Immature natural killer cell (primary cell): ENCODE measurements at regions not wholly inside any gene's neighbourhood (a gene's known extent, or its start where the extent isn't known, plus 50 kb on each side); places are given as distances from the start of the nearest gene placed in this dataset.

Experiments
- DNase-seq, 3 donors: peaks; one replicate each; pipeline ENCODE4 v3.0.0; 2022; ENCODE audit warnings: mixed read lengths in 1 of 3
- H3K27ac Mint-ChIP-seq, 6 donors: one replicate each; pipeline ENCODE4 v1.8.0; 2020; ENCODE audit warnings: mixed read lengths in 6 of 6, mild to moderate bottlenecking in 5 of 6, inconsistent platforms in 4 of 6, moderate library complexity in 3 of 6
- H3K27me3 Mint-ChIP-seq, 3 donors: one replicate each; pipeline ENCODE4 v1.8.0; 2020 to 2021; ENCODE audit warnings: low read depth in 3 of 3, mild to moderate bottlenecking in 3 of 3, mixed read lengths in 3 of 3, moderate library complexity in 3 of 3, inconsistent platforms in 1 of 3
- H3K36me3 Mint-ChIP-seq, 3 donors: one replicate each; pipeline ENCODE4 v1.8.0; 2020; ENCODE audit warnings: mixed read lengths in 3 of 3, inconsistent platforms in 2 of 3, mild to moderate bottlenecking in 2 of 3
- H3K4me1 Mint-ChIP-seq, 2 donors: one replicate each; pipeline ENCODE4 v1.8.0; 2020; ENCODE audit warnings: inconsistent platforms in 2 of 2, mild to moderate bottlenecking in 2 of 2, mixed read lengths in 2 of 2, moderate library complexity in 1 of 2
- H3K4me3 Mint-ChIP-seq, 5 donors: one replicate each; pipeline ENCODE4 v1.8.0; 2020; ENCODE audit warnings: mild to moderate bottlenecking in 5 of 5, mixed read lengths in 5 of 5, inconsistent platforms in 3 of 5, moderate library complexity in 3 of 5
- H3K9me3 Mint-ChIP-seq, 6 donors: one replicate each; pipeline ENCODE4 v1.8.0; 2020; ENCODE audit warnings: mild to moderate bottlenecking in 6 of 6, mixed read lengths in 6 of 6, inconsistent platforms in 4 of 6, moderate library complexity in 3 of 6

DNA sequence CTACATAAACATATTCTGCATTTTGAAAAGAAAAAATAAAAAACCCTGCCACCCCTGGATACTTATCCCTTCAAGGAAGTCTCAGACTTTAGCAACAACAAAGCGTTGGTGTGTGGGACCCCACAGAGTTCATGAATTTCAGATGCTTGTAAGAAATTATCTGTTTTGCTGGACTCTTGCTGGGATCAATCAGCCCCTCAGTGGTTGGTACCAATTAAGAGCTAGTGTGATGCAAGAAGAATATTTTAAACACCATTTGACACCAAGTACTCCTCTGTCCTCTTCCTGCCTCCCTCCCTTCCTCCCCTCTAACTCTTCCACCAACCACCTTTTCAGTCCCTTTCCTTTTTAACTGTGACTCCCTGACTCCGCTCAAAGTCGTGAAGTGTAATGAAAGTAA, 51.5 kb downstream of the SST start:
- H3K4me1 Mint-ChIP-seq, result peaks cover 12 to 16% of the 10 kb centered on the region in 2 donors
- no peak overlapping the region for H3K27ac Mint-ChIP-seq
- H3K36me3 Mint-ChIP-seq, result no peaks in the 10 kb centered on the region
- no peak for DNase-seq
- no peaks in the 10 kb centered on the region for H3K9me3 Mint-ChIP-seq
- H3K27me3 Mint-ChIP-seq, result peaks cover 0 to 1% (median 1%) of the 10 kb centered on the region in 3 donors
- no peak overlapping the region for H3K4me3 Mint-ChIP-seq

DNA sequence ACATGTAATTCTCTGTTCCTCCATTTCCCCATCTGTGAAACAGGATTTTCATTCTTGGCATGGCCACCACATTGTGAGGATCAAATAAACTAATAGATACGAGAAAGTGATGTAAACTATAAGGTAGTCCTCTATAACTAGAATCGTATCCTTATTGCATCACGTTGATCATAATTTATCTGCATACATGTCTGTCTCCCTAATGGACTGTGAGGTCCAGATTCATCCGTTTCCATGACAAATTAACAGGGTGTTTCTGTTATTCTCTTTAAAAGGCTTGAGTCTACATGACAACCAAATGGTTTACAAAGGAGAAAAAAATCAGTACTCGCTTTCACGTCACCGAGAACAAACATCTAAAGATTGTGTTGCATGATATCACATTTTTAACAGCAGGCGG, 53.0 kb downstream of the SST start:
- Mint-ChIP-seq H3K9me3 (no peaks in the 10 kb centered on the region), H3K27ac (no peak overlapping the region), H3K27me3 (peaks cover 0 to 1% (median 1%) of the 10 kb centered on the region in 3 donors), H3K36me3 (no peaks in the 10 kb centered on the region), H3K4me1 (peaks cover 12 to 16% of the 10 kb centered on the region in 2 donors), H3K4me3 (no peak overlapping the region)
- DNase-seq, result no peak

DNA sequence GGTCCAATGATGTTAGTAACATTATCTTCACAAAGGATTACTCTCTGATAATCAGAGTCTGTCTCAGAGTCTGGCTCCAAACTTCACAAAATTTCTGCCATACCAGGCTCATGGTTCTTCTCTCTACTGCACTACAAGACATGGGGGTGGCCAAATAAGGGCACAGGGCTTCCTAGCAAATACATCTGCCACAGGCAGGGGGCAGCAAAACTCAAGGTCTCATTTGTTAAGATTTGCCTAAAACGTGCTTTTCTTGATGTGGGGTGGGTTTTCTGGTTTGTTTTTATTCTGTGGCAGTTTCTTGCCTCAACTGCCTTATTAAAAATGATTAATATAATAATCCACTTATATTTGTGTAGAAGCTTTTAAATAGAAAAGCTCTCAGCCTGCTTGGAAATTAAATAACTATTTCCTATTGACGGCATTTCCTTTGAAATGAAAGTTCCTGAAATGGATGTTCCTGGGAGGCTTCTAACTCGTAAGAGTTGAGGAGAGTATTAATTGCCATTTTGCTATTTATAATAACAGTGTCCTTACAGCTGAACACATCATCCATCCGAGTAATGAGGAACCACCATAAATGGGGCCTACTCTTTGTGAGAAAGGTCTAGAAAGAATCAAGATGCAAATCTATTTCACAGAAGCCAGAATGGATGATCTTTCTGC, 53.8 kb downstream of the SST start:
- DNase-seq, result peak; percentile 10 to 43 (median 33)

DNA sequence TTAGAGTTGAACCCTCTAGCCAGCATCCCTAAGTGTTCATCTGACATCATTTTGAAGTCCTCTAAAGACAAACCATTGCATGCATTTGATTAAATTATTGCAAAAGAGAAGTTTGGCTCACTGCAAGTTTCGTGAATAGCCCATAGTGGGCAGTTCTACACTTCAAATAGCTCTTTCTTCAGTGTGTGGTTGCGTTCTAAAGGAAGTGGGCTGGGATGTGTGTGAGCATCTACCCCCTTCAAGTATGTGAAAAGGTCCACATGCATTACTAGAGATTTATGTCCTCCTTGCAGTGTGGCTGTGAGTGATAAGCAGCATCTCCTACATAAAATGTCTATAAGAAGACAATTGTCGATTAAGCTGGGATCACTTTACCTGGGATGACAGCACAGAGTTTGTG, 54.6 kb downstream of the SST start:
- peak overlapping the region in 1 of 5 donors; percentile 23 for H3K4me3 Mint-ChIP-seq
- no peak overlapping the region for H3K27ac Mint-ChIP-seq
- peak in 2 of 3 donors; percentile 15 to 34 for DNase-seq
- H3K36me3 Mint-ChIP-seq, result no peaks in the 10 kb centered on the region
- peaks cover 12 to 16% of the 10 kb centered on the region in 2 donors for H3K4me1 Mint-ChIP-seq
- H3K27me3 Mint-ChIP-seq, result peaks cover 0 to 1% (median 1%) of the 10 kb centered on the region in 3 donors
- no peaks in the 10 kb centered on the region for H3K9me3 Mint-ChIP-seq

More for the DNA sequence above, 53.8 kb downstream of the SST start:
- no peak overlapping the region for H3K27ac Mint-ChIP-seq
- H3K27me3 Mint-ChIP-seq, result peaks cover 0 to 1% (median 1%) of the 10 kb centered on the region in 3 donors
- H3K4me3 Mint-ChIP-seq, result peak overlapping the region in 2 of 5 donors; percentile 2 to 24
- peaks cover 12 to 16% of the 10 kb centered on the region in 2 donors for H3K4me1 Mint-ChIP-seq
- H3K36me3 Mint-ChIP-seq, result no peaks in the 10 kb centered on the region
- H3K9me3 Mint-ChIP-seq, result no peaks in the 10 kb centered on the region

DNA sequence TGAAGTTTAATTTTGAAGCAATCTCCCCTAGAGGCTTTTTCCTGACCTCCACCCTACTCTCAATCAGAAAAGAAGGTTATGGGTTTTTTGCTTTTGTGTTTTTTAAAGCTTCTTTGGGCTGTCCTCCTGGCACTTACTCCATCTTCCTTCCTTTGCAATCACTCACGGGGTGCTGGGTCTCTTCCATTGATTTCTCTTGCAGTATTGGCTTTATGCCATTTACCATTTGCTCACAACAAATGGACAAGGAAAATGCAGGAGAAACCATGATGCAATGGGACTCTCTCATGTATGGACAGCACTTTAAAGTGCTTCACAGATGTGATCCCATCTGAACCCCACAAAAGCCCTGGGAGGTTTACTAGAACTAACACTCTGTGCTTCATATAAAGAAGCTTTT, 57.5 kb downstream of the SST start:
- Mint-ChIP-seq H3K4me1 (peaks cover 12 to 16% of the 10 kb centered on the region in 2 donors), H3K27ac (no peak overlapping the region), H3K36me3 (no peaks in the 10 kb centered on the region), H3K27me3 (peaks cover 0 to 10% (median 3%) of the 10 kb centered on the region in 3 donors), H3K4me3 (no peak overlapping the region), H3K9me3 (peaks cover 0 to 2% (median 0%) of the 10 kb centered on the region in 6 donors)
- no peak for DNase-seq

DNA sequence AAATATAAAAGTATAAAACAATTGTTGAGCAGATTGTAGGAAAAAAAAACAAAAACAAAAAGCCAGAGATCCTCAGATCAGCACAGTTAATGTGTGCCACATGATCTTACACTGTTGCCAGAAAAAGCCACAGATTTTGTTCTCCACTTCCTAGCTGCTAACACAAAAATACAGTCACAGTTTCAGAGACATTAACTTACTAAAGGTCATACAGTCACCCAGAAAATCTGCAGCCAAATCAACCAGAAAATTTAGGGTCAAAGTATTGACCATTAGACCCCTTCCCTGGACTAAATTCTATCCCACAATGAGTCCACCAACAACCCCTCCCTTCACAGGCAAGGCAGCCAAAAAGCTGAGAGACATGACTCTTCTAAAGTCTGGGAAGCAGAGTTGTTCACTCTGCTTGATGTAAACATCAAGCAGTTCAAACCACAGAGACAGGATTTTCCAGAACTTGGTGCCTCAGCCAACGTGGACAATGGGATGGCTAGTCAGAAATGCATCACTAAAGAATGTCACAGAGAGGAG, 59.1 kb downstream of the SST start:
- Mint-ChIP-seq H3K4me3 (no peak overlapping the region), H3K27me3 (peaks cover 6 to 12% (median 10%) of the 10 kb centered on the region in 3 donors), H3K9me3 (peaks cover 0 to 3% (median 0%) of the 10 kb centered on the region in 6 donors), H3K36me3 (no peaks in the 10 kb centered on the region), H3K27ac (no peak overlapping the region), H3K4me1 (peaks cover 9 to 11% of the 10 kb centered on the region in 2 donors)
- no peak for DNase-seq

DNA sequence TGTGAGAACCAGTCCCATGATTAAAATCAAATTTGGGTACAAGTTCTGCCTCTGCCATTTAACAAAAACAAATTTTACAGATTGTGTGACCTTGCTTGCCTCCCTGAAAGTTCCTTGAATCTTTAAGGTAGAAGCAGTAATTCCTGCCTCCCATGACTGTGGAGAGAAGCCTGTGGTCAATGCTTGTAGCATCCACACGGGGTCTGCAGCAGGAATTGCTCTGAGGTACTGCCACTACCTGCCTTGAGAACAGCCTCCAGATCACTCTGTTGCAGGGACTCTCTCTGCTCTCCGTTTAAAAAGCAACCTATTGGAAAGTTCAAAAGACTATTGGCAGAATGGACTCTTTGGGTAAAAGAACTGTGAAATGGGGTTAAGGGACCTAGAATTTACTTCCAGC, 75.9 kb downstream of the SST start:
- no peaks in the 10 kb centered on the region for H3K36me3 Mint-ChIP-seq
- no peak overlapping the region for H3K4me3 Mint-ChIP-seq
- H3K9me3 Mint-ChIP-seq, result no peaks in the 10 kb centered on the region
- no peak for DNase-seq
- H3K27me3 Mint-ChIP-seq, result peaks cover 2 to 15% (median 6%) of the 10 kb centered on the region in 3 donors
- H3K4me1 Mint-ChIP-seq, result no peaks in the 10 kb centered on the region
- H3K27ac Mint-ChIP-seq, result no peak overlapping the region

DNA sequence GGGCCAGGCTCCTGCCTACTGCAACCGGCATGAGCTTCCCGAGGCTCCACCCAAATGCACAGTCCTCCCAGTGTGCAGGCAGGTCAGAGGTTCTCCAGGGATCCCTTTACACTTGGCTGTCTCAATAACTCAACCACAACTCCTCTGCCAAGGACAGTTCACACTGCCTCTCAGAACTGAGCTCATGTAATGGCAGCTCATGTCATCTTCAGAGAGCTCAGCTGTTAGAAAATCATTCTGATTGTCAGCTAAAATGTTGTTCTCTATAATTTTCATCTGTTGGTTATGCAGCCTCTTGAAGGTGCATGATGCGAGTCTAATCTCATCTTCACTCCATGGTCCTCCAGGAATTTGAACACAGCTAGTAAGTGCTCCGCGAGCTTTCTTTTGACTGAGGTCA, 76.7 kb downstream of the SST start:
- Mint-ChIP-seq H3K9me3 (no peaks in the 10 kb centered on the region), H3K4me1 (no peaks in the 10 kb centered on the region)

DNA sequence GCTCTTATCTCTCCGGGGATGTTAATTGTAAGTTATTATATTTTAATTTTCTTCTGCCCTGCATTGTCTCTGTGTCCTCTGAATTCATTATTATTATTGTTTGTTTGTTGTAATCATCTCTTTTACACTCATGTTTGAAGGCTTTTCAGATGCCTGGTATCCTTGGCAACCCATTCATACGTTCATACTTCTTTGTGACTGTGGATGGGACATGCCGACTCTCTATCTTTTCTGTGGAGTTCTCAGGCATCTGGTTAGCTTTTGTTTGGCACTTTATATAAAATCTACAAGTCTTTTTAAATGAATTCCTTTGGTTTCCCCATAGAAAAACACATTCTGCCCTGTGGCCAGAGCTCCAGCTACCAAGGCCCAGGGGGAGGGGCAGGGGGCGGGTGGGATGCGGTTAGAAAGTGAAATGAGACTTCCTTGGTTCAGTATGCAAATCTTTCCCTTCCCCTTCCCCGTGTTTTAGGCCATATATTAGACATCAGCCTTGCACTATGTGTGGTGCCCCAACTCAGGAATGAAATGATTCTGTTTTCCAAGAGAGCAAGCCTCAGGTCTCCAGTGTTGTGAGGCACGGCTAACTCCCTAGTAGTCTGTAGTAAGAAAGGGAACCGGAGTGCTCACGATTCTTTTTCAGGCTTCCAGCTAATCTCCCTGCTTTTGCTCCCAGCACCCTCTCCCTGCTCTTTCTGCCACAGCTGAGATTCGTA, 79.2 kb downstream of the SST start:
- Mint-ChIP-seq H3K27ac (no peak overlapping the region), H3K27me3 (peaks cover 2 to 18% (median 10%) of the 10 kb centered on the region in 3 donors), H3K36me3 (no peaks in the 10 kb centered on the region), H3K4me3 (no peak overlapping the region), H3K4me1 (no peaks in the 10 kb centered on the region), H3K9me3 (no peaks in the 10 kb centered on the region)
- no peak for DNase-seq

More for the DNA sequence above, 76.7 kb downstream of the SST start:
- H3K27ac Mint-ChIP-seq, result no peak overlapping the region
- H3K4me3 Mint-ChIP-seq, result no peak overlapping the region
- DNase-seq, result no peak
- H3K36me3 Mint-ChIP-seq, result no peaks in the 10 kb centered on the region
- H3K27me3 Mint-ChIP-seq, result peaks cover 2 to 15% (median 6%) of the 10 kb centered on the region in 3 donors

DNA sequence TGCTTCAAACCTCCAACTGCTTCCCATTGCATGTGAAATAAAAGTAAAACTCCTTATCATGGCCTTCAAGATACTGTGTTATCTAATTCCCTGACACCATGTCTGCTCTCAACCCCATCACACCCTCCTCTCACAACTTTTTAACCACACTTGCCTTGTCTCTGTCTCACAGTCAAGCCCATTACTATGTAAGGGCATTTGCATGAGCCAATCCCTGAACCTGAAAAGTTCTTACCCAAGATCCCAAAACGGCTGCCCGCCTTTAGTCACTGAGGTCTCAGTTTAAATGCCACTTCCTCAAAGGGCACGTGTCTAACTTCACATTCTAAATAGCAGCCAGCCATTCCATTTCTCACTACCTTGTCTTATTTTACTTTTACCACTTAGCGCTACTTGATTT, 83.1 kb downstream of the SST start:
- H3K27me3 Mint-ChIP-seq, result peaks cover 3 to 21% (median 15%) of the 10 kb centered on the region in 3 donors

DNA sequence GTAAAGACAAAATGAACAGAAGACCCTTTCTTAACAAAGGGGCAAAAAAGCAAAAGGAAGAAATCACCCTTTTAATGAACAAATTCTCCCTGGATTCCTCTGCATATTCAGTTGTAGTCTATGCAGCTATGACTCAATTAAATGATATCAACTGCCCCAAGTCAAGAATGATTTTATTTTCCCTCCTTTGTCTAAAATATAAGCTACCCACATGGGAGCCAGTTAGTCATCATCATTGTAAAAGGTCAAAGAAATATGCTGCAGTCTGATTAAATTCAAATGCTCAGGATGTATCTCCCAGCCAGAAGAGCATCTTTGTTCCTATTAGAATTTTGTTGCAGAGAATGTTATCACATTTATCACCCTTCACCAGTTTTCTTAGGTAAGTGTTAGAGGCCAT, 84.0 kb downstream of the SST start:
- no peak for DNase-seq
- Mint-ChIP-seq H3K4me1 (no peaks in the 10 kb centered on the region), H3K4me3 (no peak overlapping the region), H3K27ac (no peak overlapping the region), H3K27me3 (peaks cover 3 to 21% (median 15%) of the 10 kb centered on the region in 3 donors), H3K9me3 (peaks cover 0 to 3% (median 0%) of the 10 kb centered on the region in 6 donors), H3K36me3 (no peaks in the 10 kb centered on the region)

More for the DNA sequence above, 83.1 kb downstream of the SST start:
- H3K9me3 Mint-ChIP-seq, result no peaks in the 10 kb centered on the region
- DNase-seq, result no peak
- no peak overlapping the region for H3K27ac Mint-ChIP-seq
- H3K36me3 Mint-ChIP-seq, result no peaks in the 10 kb centered on the region
- H3K4me1 Mint-ChIP-seq, result no peaks in the 10 kb centered on the region
- H3K4me3 Mint-ChIP-seq, result no peak overlapping the region

DNA sequence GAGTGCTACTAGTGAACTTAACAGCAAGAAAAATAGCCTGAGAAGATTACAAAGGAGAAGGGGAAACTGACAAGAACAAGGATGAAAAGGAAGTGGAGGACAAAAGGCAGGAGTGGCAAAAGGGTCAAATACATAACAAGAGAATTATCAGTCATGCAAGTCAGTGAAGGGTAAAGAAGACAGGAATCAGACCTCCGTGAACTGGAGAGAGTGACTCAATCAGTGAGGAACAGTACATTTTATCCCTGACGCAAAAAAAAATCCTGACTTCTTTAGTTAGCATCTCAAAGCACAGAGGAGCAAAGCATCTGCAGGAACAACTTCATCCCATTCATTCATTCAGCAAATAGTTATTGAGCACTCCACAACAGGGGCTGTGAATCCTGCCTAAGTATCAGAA, 97.8 kb downstream of the SST start:
- Mint-ChIP-seq H3K9me3 (peaks cover 0 to 2% (median 0%) of the 10 kb centered on the region in 6 donors), H3K27ac (no peak overlapping the region), H3K27me3 (peaks cover 4 to 8% (median 7%) of the 10 kb centered on the region in 3 donors), H3K4me3 (no peak overlapping the region), H3K36me3 (no peaks in the 10 kb centered on the region), H3K4me1 (no peaks in the 10 kb centered on the region)
- DNase-seq, result no peak

DNA sequence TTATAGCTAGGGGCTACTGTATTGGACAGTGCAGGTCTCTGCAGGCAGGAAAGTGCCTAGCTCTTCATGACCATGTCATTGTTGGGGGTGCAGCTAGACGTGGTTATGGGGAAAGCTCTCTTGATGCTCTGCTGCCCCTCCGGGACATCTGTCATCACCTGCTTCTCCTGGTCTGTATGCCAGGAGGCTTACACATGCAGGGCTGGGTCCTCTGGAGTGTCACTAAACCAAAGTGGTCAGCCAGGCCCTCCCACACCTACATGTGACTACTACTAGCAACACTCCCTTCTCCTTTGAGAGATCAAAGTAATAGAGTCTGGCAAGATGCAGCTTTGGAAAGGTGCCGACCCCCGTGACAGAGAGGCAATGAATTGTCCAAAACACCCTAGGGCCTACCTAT, 98.5 kb downstream of the SST start:
- no peaks in the 10 kb centered on the region for H3K36me3 Mint-ChIP-seq
- H3K9me3 Mint-ChIP-seq, result peaks cover 0 to 2% (median 0%) of the 10 kb centered on the region in 6 donors
- H3K27me3 Mint-ChIP-seq, result peaks cover 4 to 9% (median 8%) of the 10 kb centered on the region in 3 donors
- no peak overlapping the region for H3K4me3 Mint-ChIP-seq
- no peaks in the 10 kb centered on the region for H3K4me1 Mint-ChIP-seq
- no peak for DNase-seq
- H3K27ac Mint-ChIP-seq, result no peak overlapping the region

DNA sequence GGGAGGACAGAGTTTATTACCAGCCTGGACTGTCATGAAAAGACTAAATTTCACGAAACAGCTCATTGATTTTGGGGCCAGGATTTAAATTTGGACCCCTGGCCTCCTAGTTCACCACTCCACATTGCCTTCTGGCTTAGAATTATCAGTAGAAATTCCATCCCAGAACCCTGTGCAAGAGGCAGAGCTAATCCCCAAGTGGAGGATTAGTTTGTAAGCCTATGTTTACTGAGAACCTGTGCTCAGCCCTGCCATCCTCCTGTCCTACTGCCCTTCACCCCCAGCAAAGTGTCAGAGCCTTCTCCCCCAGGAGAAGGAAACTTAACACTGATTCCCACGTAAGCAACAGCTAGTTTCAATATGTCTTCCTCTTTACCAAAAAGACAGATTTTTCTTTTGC, 99.4 kb downstream of the SST start:
- DNase-seq, result no peak
- H3K36me3 Mint-ChIP-seq, result no peaks in the 10 kb centered on the region
- H3K4me3 Mint-ChIP-seq, result no peak overlapping the region
- no peaks in the 10 kb centered on the region for H3K4me1 Mint-ChIP-seq
- H3K9me3 Mint-ChIP-seq, result no peaks in the 10 kb centered on the region
- no peak overlapping the region for H3K27ac Mint-ChIP-seq
- peaks cover 4 to 9% (median 7%) of the 10 kb centered on the region in 3 donors for H3K27me3 Mint-ChIP-seq
